HepG2 (cell line): ENCODE measurements at regions not wholly inside any gene's neighbourhood (a gene's known extent, or its start where the extent isn't known, plus 50 kb on each side); places are given as distances from the start of the nearest gene placed in this dataset.
A peak's percentile ranks its signal among the peaks of the same experiment; 100 is the strongest.

Source experiments
- ATAC-seq: fragments of 200-7000 bp; cut with Tn5 transposase; 3 replicates; pipeline ENCODE4 v1.9.1; 2020; ENCODE audit warnings: mild to moderate bottlenecking, moderate library complexity
- BruUV-seq: library from RNA; stranded (reverse); fragments of 400-500 nt; replicated peaks from 2 replicates; lab custom pipeline; 2021; lab: Mats Ljungman, UMichigan
- CTCF ChIA-PET: fragments of 300-600 bp; formaldehyde crosslinking; extraction: SDS; loops from one replicate; lab custom pipeline; 2021; ENCODE audit warnings: low total read pairs, inconsistent platforms, low intra/inter-chr PET ratio; lab: Yijun Ruan, JAX
- POLR2A ChIA-PET: fragments of 350-600 bp; sonication (Branson Sonifier 250); formaldehyde crosslinking; loops from one replicate; lab custom pipeline; 2020; ENCODE audit warnings: antibody characterized with exemption, inconsistent platforms; lab: Yijun Ruan, JAX
- DNase-seq: peaks from one replicate; pipeline ENCODE4 v3.0.0-alpha.2; 2015; ENCODE audit warnings: low spot score
- FAIRE-seq: peaks from 3 replicates; lab custom pipeline; 2011; peaks lifted over from hg19 to GRCh38; lab: Jason Lieb, UNC
- H2AFZ ChIP-seq: one replicate; pipeline ENCODE4 v1.6.1; 2011; ENCODE audit warnings: low read length, inconsistent platforms
- H3K27ac ChIP-seq: fragments of 300-600 bp; 3 replicates; pipeline ENCODE4 v1.8.0; 2011; ENCODE audit warnings: mixed run types, mild to moderate bottlenecking, mixed read lengths, low read length, inconsistent platforms; ENCODE audit not compliant: insufficient read depth; ENCODE audit errors: extremely low read length
- H3K27me3 ChIP-seq, 2 experiments: fragments of 200-600 bp in 1 of 2; 2 replicates in 1 of 2; 3 replicates in 1 of 2; pipeline versions ENCODE4 v1.6.0 to v1.8.0; 2011; ENCODE audit warnings: low read length in 2 of 2, mild to moderate bottlenecking in 2 of 2, moderate library complexity in 2 of 2, inconsistent platforms in 1 of 2; ENCODE audit not compliant: insufficient read depth in 2 of 2, control insufficient read depth in 1 of 2
- H3K36me3 ChIP-seq, 2 experiments: fragments of 200-600 bp in 1 of 2; replicated peaks in 1 of 2; 2 replicates in 1 of 2; 3 replicates in 1 of 2; pipeline versions ENCODE4 v1.5.1 to v1.8.0; 2011; ENCODE audit warnings: low read length in 2 of 2, inconsistent platforms in 1 of 2; ENCODE audit not compliant: insufficient read depth in 2 of 2, control insufficient read depth in 1 of 2
- H3K4me1 ChIP-seq: 2 replicates; pipeline ENCODE4 v1.5.1; 2012; ENCODE audit warnings: low read length, inconsistent platforms; ENCODE audit not compliant: insufficient read depth
- H3K4me2 ChIP-seq: 2 replicates; pipeline ENCODE4 v1.6.0; 2011; ENCODE audit warnings: low read depth, low read length, inconsistent platforms
- H3K4me3 ChIP-seq, 3 experiments: fragments of 200-600 bp in 1 of 3; sonication (generic), shearing (Covaris generic) in 1 of 3; replicated peaks in 1 of 3; 2 replicates each; pipeline ENCODE4 v1.5.1; 2011 to 2016; ENCODE audit warnings: low read length in 3 of 3, inconsistent platforms in 2 of 3, low read depth in 2 of 3, mild to moderate bottlenecking in 2 of 3, control low read depth in 1 of 3, mixed read lengths in 1 of 3; ENCODE audit not compliant: insufficient read depth in 1 of 3
- H3K79me2 ChIP-seq: one replicate; pipeline ENCODE4 v1.6.1; 2011; ENCODE audit warnings: low read length, inconsistent platforms; ENCODE audit not compliant: insufficient read depth
- H3K9ac ChIP-seq: 2 replicates; pipeline ENCODE4 v1.6.0; 2011; ENCODE audit warnings: mild to moderate bottlenecking, low read depth, low read length, inconsistent platforms; ENCODE audit not compliant: insufficient read depth
- H3K9me3 ChIP-seq: 2 replicates; pipeline ENCODE4 v1.5.1; 2012; ENCODE audit warnings: mild to moderate bottlenecking, low read length
- H4K20me1 ChIP-seq: 2 replicates; pipeline ENCODE4 v1.6.0; 2011; ENCODE audit warnings: inconsistent platforms, mild to moderate bottlenecking, low read length, moderate library complexity; ENCODE audit not compliant: insufficient read depth
- MAFF ChIP-seq: IDR thresholded peaks from 2 replicates; pipeline ENCODE4 v1.6.1; 2011; ENCODE audit warnings: low read depth, low read length, improper control_type of control experiment
- MAFK ChIP-seq, 2 experiments: IDR thresholded peaks in 1 of 2; conservative IDR thresholded peaks in 1 of 2; 2 replicates each; pipeline ENCODE4 v1.6.1; 2011; ENCODE audit warnings: improper control_type of control experiment in 2 of 2, low read length in 2 of 2
- NFYC ChIP-seq: IDR thresholded peaks from 2 replicates; pipeline ENCODE4 v1.6.1; 2016; ENCODE audit warnings: missing genetic modification reagents, missing compliant biosample characterization
- ZNF652 ChIP-seq: IDR thresholded peaks from 2 replicates; pipeline ENCODE4 v1.6.1; 2016; ENCODE audit warnings: low read depth, borderline replicate concordance
- WGBS: methylation state at CpG from one replicate; pipeline ENCODE4 v1.1.6; 2017; ENCODE audit warnings: low lambda C conversion rate; 5-methylcytosine and 5-hydroxymethylcytosine counted together
- in situ Hi-C: cut with HindIII; loops from 2 replicates; pipeline ENCODE4 v1.10.0; 2017; ENCODE audit warnings: low pct_unique_long_range_greater_than_20kb; ENCODE audit not compliant: extremely low pct_ligation_motif_present
- intact Hi-C: fragments of 100-400 bp; cut with micrococcal nuclease; formaldehyde crosslinking; loops from one replicate; pipeline ENCODE4 v1.10.0; 2022; ENCODE audit not compliant: unreplicated experiment
- TF ChIP-seq, protein P1 (sequence below): sonication (generic); formaldehyde crosslinking; IDR thresholded peaks from 2 replicates; pipeline ENCODE4 v1.5.1; 2020; ENCODE audit warnings: mild to moderate bottlenecking, missing genetic modification reagents, borderline replicate concordance

DNA sequence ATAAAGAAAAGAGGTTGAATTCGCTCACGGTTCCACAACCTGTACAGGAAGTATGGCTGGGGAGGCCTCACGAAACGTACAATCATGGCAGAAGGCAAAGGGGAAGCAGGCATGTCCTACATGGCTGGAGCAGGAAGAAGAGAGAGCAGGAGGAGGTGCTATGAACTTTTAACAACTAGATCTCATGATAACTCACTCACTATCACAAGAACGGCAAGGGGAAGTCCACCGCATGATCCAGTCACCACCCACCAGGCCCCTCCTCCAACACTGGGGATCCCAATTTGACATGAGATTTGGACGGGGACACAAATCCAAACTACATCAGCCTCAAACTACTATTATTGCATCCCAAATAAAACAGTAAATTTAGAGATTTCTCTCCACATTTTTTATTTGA lies 53.6 kb upstream of the CST7 start:
- peaks cover 16% of the 10 kb centered on the region for H3K9me3 ChIP-seq
- no peak overlapping the region for H3K27ac ChIP-seq
- ChIA-PET CTCF (no interaction called here), POLR2A (no interaction called here)
- intact Hi-C loops (no loop called here), in situ Hi-C loops (loop anchor here (10.0 kb wide), 1 partner anchor 61 kb away; no protein-coding TSS in a partner anchor)
- DNase-seq (no peak), FAIRE-seq (no peak), ATAC-seq (no peak)
- H2AFZ ChIP-seq, result no peak overlapping the region
- H4K20me1 ChIP-seq, result no peaks in the 10 kb centered on the region
- TF ChIP-seq NFYC (CRISPR knock-in tag), result no peak
- TF ChIP-seq, protein P1, sequence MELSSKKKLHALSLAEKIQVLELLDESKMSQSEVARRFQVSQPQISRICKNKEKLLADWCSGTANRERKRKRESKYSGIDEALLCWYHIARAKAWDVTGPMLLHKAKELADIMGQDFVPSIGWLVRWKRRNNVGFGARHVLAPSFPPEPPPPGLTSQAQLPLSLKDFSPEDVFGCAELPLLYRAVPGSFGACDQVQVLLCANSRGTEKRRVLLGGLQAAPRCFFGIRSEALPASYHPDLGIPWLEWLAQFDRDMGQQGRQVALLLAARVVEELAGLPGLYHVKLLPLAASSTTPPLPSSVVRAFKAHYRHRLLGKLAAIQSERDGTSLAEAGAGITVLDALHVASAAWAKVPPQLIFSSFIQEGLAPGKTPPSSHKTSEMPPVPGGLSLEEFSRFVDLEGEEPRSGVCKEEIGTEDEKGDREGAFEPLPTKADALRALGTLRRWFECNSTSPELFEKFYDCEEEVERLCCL (CRISPR knock-in tag), result no peak
- no peaks in the 10 kb centered on the region for H3K4me1 ChIP-seq
- H3K9ac ChIP-seq, result no peak overlapping the region
- no peaks in the 10 kb centered on the region for H3K36me3 ChIP-seq
- BruUV-seq, result no TSS peak
- no peak overlapping the region for H3K4me3 ChIP-seq
- H3K79me2 ChIP-seq, result no peaks in the 10 kb centered on the region
- no peak overlapping the region for H3K4me2 ChIP-seq
- H3K27me3 ChIP-seq, result peaks cover 3 to 29% of the 10 kb centered on the region in 2 experiments; a peak in 2 of 5 replicates
- 10% methylated on average over 7 of the region's 7 CpGs for WGBS

DNA sequence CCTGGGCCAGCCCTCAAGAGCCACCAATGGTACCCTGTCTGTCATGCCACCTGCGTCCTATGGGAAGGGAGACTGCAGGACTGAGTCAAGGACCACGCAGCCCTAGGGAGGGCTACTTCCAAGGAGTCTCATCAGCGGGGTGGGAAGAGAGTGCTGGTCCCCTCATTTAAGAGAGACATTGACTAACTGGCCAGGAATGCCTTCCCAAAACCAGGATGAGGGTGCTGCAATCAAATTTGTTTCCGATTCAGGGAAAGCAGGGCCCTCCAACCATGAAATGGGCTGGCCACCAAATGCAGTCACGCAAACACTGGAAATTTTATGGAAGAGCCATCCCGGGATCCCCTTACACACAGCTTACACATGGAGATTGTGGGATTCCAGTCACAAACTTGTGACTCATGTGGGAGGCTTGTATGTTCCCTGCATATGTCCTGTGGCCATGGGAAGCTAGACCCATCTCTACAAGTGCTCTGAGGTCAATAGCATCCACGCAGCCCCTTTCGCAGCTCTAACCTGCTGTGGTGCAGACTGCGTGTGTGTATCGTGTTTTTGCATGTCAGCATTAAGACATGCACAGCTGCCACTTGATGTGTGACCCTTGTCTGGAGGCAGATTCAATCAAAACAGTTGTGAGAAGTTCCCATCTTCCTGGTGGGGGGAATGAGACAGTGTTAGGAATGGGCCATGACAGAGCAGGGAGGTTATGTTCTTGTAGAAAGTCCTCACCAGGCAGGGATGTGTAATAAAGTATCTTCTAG lies 53.0 kb upstream of the CST7 start:
- H3K27ac ChIP-seq, result no peak overlapping the region
- WGBS, result 15% methylated on average over 10 of the region's 10 CpGs
- no peak overlapping the region for H3K9ac ChIP-seq
- in situ Hi-C loops, result loop anchor here (10.0 kb wide), 1 partner anchor 61 kb away; no protein-coding TSS in a partner anchor
- ATAC-seq (no peak), DNase-seq (no peak), FAIRE-seq (no peak)
- H3K4me2 ChIP-seq, result no peak overlapping the region
- intact Hi-C loops, result no loop called here
- no TSS peak for BruUV-seq
- TF ChIP-seq MAFK (conservative IDR thresholded peaks at IDR 0.05 in 1 of 2, IDR thresholded peaks at IDR 0.05 in 1 of 2; ENCODE audit: low read length in 2 of 2) (peak; percentile 55 to 68; a peak in 2 of 4 replicates), ZNF652 (CRISPR knock-in tag) (no peak), MAFF (0 out of 2 replicates have a peak, but pooled peaks have one; percentile 52)
- H4K20me1 ChIP-seq, result no peaks in the 10 kb centered on the region
- H3K79me2 ChIP-seq, result no peaks in the 10 kb centered on the region
- H3K9me3 ChIP-seq, result peaks cover 18% of the 10 kb centered on the region
- no peaks in the 10 kb centered on the region for H3K4me1 ChIP-seq
- no peak overlapping the region for H3K4me3 ChIP-seq
- H3K27me3 ChIP-seq, result peaks cover 3 to 28% of the 10 kb centered on the region in 2 experiments; a peak in 2 of 5 replicates
- H3K36me3 ChIP-seq, result no peaks in the 10 kb centered on the region
- CTCF ChIA-PET, result no interaction called here
- no peak overlapping the region for H2AFZ ChIP-seq
- POLR2A ChIA-PET, result no interaction called here
